C1 segment of cervical spinal cord (tissue), 14 donors: ENCODE measurements at regions not wholly inside any gene's neighbourhood (a gene's known extent, or its start where the extent isn't known, plus 50 kb on each side); places are given as distances from the start of the nearest gene placed in this dataset.
"Not testable (repeated sequence)": the region's sequence is repeated elsewhere in the genome, so short reads cannot be mapped to it uniquely, and the experiment has no call there.

Experiments
- DNase-seq, 14 donors: peaks; one replicate each; lab custom pipeline; 2025; lab: John Stamatoyannopoulos, UW

DNA sequence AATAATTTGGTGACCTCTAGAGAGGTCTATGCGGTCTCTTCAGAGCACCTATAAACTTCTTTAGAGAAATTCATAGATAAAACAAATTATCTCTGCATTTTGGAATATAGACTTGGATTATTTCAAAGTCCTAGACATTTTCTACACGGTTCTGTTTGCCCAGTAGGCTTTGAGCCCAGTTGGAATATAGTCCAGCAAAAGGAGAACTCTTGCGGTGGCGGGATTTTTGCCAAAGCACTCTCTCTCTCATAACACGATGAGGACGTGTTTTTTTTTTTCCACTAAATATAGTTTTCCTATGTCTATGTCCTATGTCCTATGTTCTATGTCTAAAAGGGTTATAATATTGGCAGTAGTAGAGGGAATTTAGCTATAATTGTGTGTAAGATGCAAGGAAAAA, 164.9 kb upstream of the AGR3 start:
- DNase-seq = no peak

DNA sequence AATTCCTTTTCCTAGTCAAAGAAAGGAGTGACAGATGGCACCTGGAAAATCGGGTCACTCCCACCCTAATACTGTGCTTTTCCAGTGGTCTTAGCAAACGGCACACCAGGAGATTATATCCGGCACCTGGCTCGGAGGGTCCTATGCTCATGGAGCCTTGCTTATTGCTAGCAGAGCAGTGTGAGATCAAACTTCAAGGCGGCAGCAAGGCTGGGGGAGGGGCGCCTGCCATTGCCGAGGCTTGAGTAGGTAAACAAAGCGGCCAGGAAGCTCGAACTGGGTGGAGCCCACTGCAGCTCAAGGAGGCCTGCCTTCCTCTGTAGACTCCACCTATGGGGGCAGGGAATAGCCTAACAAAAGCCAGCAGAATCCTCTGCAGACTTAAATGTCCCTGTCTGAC, 171.4 kb upstream of the AGR3 start:
- not testable (repeated sequence) for DNase-seq

GRCh38 chr7:17054206-17054605, 172.4 kb upstream of the AGR3 start:
- no peak for DNase-seq

- DNase-seq = no peak
These were observed 173.1 kb upstream of the AGR3 start for GRCh38 chr7:17054836-17055235.

DNA sequence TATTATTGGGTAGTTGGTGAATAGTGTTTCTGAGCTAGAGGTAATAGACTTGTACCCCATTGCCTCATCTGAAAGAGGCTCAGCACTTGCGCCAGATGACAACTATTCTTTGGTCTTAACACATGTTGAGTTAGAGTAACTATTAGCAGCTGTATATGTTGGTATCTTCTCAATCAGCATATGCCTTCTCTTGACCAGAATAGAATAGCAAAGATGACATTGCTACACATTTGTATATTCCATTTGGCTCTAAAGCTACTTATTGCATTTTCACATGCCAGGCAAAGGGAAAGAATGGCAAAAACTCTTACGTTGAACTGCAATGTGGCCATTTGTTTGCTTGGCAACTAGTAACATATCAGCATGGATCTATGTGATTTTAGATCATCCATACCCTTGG, 173.8 kb upstream of the AGR3 start:
- no peak for DNase-seq

DNA sequence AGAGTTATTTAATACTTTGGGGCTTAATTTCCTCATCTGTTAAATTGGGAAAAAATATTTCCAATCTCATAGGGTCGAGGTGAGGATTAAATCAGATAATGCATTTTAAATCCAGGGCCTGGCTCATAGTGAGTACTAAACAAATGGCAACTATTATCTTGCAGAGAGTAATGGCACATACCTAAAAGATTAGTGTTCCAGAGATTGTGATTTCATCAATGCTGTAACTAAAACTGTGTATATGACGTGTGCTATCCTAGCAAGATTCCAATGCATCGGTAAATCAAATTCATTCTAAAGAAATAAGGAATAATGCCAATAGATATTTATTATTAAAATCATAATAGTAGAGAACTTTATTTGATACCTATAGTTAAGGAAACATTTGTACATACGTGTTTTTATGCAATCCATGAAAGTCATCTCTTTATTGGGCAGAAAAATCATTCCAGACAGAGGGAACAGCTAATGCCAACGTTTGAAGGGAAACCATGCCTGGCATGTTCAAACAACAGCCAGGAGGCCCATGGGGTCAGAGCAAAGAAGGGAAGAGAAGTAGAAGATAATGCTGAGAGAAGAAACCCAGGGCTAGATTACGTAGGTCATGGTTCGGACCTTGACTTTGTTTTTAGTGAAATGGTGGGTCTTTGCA, 174.8 kb upstream of the AGR3 start:
- no peak for DNase-seq

DNA sequence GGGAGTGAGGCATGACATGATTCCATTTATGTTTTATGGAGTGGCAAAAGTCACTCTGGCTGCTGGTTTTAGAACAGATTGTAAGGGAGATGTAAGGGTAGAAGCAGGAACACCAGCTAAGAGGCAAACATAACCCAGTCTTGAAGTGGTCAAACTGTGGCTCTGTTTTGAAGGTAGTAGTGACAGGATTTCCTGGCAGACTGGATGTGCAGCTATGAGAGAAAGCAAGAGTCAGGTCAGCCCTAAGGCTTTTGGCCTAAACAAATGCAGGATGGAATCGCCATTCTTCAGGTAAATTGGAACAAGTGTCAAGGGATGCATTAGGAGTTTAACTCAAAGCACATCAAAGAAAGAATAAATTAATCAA, 175.3 kb upstream of the AGR3 start:
- no peak for DNase-seq

- no peak for DNase-seq
These were observed 176.8 kb upstream of the AGR3 start for GRCh38 chr7:17058568-17058967.

- DNase-seq = no peak
These were observed 178.3 kb upstream of the AGR3 start for GRCh38 chr7:17060051-17060450.

GRCh38 chr7:17061443-17061842, 179.7 kb upstream of the AGR3 start:
- no peak for DNase-seq

GRCh38 chr7:17062151-17063044, 180.6 kb upstream of the AGR3 start:
- DNase-seq = peak in 1 of 14 donors; percentile 4

GRCh38 chr7:17063045-17063383, 181.2 kb upstream of the AGR3 start:
- DNase-seq = no peak

GRCh38 chr7:17067691-17068090, 185.9 kb upstream of the AGR3 start:
- DNase-seq = no peak

- DNase-seq = no peak
These were observed 187.4 kb upstream of the AGR3 start for GRCh38 chr7:17069146-17069545.

- DNase-seq = no peak
These were observed 188.5 kb upstream of the AGR3 start for GRCh38 chr7:17070231-17070708.

DNA sequence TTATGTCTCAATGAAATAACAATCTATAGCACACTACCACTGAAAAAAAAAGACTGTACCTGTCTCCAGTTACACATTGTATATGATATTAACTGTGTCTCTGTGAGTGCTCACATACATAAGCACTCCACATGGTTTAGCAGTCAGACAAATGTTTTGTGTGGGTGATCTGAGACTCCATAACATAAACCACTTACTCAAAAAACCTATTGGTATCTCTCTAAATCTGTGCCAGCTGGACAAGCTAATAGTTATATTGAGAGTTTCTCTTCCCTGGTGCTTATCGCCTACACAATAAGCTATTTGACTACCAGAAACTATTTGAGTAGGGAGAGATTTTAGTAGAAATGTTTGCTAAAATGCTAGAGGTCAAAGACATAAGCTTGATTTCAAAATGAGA, 190.1 kb upstream of the AGR3 start:
- no peak for DNase-seq

DNA sequence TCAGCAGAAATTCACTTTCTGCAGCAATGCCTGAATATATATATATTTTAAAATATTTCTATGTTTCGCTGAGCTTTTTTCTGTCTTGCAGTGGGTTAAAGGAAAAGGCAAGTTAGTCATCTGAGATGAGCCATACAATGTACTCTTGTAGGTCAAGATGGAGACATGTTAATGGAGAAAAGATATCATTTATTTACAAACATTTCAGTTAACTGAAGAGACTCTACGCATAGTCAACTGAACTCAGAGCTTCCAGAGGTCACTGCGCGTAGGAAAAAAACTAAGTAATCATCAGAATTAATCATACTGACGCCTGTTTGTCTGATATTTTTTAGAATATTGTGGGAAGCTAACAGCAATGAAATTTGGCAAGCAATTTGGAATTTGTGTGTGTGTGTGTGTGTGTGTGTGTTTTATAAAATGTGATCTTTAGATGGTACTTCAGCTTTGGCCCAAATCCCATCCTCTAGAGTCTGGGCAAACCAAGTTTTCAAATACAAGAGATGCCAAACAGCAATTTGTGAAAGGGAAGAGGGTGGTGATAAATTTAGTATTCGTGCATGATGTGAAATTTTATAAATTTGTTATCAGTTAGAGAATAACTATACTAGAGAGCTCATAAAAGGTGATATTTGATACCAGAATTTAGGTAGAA, 193.9 kb upstream of the AGR3 start:
- DNase-seq = no peak

DNA sequence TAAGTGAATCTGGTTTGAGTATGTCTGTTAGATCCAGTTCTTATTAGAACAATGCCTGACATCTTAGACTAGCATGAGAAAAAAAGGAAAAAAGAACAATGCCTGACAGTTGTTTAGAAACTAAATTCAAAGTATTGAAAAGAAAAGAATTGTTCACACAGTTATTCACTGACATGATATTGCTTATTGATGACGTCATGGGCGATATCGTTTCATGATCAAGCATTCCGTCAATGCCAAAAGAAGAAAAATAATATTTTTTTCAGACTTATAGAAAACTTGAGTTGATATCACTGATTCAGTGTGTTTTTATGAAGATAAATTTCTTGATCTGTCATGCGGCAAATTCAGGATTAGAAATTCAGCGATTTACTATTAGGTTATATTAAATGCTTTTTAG, 196.5 kb upstream of the AGR3 start:
- DNase-seq = no peak

DNA sequence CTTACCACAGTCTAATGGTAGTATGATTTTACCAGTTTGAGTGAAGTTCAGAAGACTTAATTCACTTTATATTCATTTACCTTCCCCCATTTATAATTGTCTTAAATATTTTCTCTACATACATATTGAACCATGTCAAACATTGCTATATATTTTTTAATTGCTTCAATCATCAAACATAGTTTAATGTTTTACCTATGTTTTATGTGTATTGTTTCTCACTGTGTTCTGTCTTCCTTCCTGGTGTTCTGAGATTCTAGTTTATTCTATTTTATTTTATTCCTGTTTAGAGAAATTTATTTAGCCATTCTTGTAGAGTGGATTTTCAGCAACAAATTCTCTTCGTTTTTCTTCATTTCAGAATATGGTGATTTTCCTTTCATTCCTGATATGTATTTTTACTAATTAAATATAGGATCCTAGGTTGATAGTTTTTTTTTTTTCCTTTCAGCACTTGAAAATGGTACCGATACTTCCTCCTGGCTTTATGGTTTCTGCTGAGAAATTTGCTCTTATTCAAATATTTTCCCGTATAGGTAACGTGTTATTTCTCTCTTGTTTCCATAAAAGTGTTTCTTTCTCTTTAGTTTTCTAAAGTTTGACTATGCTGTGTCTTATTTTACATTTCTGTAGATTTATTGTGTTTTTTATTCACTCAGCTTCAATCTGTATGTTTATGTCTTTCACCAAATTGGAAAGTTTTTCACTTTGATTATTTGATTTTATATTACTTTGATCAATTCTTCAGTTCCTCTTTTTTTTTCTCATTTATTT, 201.8 kb upstream of the AGR3 start:
- DNase-seq = no peak

GRCh38 chr7:17084166-17084475, 202.3 kb upstream of the AGR3 start:
- DNase-seq = no peak

DNA sequence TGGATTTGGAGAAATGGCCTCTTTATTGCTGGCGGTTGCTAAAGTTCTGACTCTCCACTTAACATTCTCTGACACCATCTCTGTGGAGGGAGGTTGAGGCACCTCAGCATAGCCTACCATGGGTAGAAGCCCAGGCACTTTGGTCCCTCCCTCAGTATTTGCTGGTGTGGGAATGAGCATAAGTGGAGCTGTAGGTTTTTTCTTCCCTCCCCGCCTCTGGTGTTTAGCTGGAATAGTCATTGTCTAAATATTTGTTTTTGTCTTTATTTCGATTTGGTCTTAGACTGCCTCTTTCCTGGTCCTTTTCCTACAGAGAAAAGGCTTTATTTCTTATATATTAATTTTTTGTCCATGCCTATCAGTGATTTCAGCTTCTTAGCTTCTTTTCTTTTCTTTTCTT, 203.4 kb upstream of the AGR3 start:
- DNase-seq = no peak

DNA sequence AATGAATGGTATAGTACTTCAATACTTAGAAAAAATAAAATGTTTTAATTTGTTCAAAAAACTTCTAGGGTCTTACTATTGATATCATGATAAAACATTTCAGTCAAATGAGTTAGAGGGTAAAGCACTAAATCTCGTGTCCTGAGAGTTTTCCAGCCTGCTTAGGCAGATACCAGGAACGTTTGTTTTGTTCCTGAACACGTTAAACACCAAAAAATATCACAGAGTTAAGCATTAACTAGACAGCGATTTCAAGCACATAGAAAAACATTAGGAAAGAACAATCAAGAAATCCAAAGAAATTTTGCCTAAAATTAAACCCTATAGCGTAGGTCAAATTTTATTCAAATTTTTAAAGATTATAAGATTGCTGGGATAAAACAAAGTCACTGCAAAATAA, 204.6 kb upstream of the AGR3 start:
- DNase-seq = no peak
